Mesenchymal stem cell (in vitro differentiated cells and primary cell): ENCODE measurements at regions not wholly inside any gene's neighbourhood (a gene's known extent, or its start where the extent isn't known, plus 50 kb on each side); places are given as distances from the start of the nearest gene placed in this dataset.
"Not testable (repeated sequence)": the region's sequence is repeated elsewhere in the genome, so short reads cannot be mapped to it uniquely, and the experiment has no call there.

Experiments
- DNase-seq: peaks from one replicate; pipeline ENCODE4 v3.0.0-alpha.2; 2013
- H2AFZ ChIP-seq: one replicate; pipeline ENCODE4 v1.6.1; 2013; ENCODE audit warnings: low read depth, mild to moderate bottlenecking, control low read depth, inconsistent platforms, low read length, moderate library complexity
- H2AK5ac ChIP-seq: 2 replicates; pipeline ENCODE4 v1.6.1; 2013; ENCODE audit warnings: low read length, moderate library complexity, mild to moderate bottlenecking, inconsistent platforms; ENCODE audit not compliant: severe bottlenecking
- H2BK120ac ChIP-seq: one replicate; pipeline ENCODE4 v1.6.1; 2013; ENCODE audit warnings: low read depth, mild to moderate bottlenecking, inconsistent platforms, low read length, moderate library complexity
- H2BK12ac ChIP-seq, 2 experiments: one replicate each; pipeline ENCODE4 v1.6.1; 2013; ENCODE audit warnings: inconsistent platforms in 2 of 2, low read length in 2 of 2, mild to moderate bottlenecking in 2 of 2, moderate library complexity in 2 of 2, control low read depth in 1 of 2
- H2BK15ac ChIP-seq: one replicate; pipeline ENCODE4 v1.6.1; 2013; ENCODE audit warnings: mild to moderate bottlenecking, low read depth, inconsistent platforms; ENCODE audit not compliant: poor library complexity, severe bottlenecking
- H2BK5ac ChIP-seq: 2 replicates; pipeline ENCODE4 v1.6.1; 2013; ENCODE audit warnings: low read depth, mild to moderate bottlenecking, low read length, control low read depth, inconsistent platforms; ENCODE audit not compliant: poor library complexity, severe bottlenecking
- H3K14ac ChIP-seq, 2 experiments: one replicate each; pipeline ENCODE4 v1.6.1; 2013; ENCODE audit warnings: inconsistent platforms in 2 of 2, low read length in 2 of 2, control low read depth in 1 of 2, mild to moderate bottlenecking in 1 of 2, moderate library complexity in 1 of 2
- H3K18ac ChIP-seq, 2 experiments: one replicate each; pipeline ENCODE4 v1.6.1; 2013; ENCODE audit warnings: inconsistent platforms in 2 of 2, low read length in 2 of 2, control low read depth in 1 of 2, low read depth in 1 of 2, mild to moderate bottlenecking in 1 of 2
- H3K23ac ChIP-seq, 2 experiments: one replicate each; pipeline ENCODE4 v1.6.1; 2013; ENCODE audit warnings: inconsistent platforms in 2 of 2, low read length in 2 of 2, mild to moderate bottlenecking in 2 of 2, moderate library complexity in 2 of 2, control low read depth in 1 of 2
- H3K27ac ChIP-seq: 2 replicates; pipeline ENCODE4 v1.5.1; 2013; ENCODE audit warnings: mild to moderate bottlenecking, moderate library complexity, low read length, control low read depth, inconsistent platforms; ENCODE audit not compliant: poor library complexity, severe bottlenecking
- H3K27me3 ChIP-seq, 2 experiments: 2 replicates each; pipeline versions ENCODE4 v1.6.1 to v1.7.0; 2013; ENCODE audit warnings: low read length in 2 of 2, mild to moderate bottlenecking in 2 of 2, moderate library complexity in 2 of 2, control low read depth in 1 of 2, inconsistent platforms in 1 of 2; ENCODE audit not compliant: control insufficient read depth in 1 of 2, insufficient read depth in 1 of 2
- H3K36me3 ChIP-seq, 2 experiments: 2 replicates each; pipeline versions ENCODE4 v1.6.1 to v1.7.0; 2013; ENCODE audit warnings: low read length in 2 of 2, control low read depth in 1 of 2, inconsistent platforms in 1 of 2, low read depth in 1 of 2, mild to moderate bottlenecking in 1 of 2; ENCODE audit not compliant: insufficient read depth in 2 of 2, control insufficient read depth in 1 of 2
- H3K4ac ChIP-seq, 2 experiments: one replicate each; pipeline ENCODE4 v1.6.1; 2013; ENCODE audit warnings: inconsistent platforms in 2 of 2, low read length in 2 of 2, mild to moderate bottlenecking in 2 of 2, moderate library complexity in 2 of 2, control low read depth in 1 of 2, low read depth in 1 of 2
- H3K4me1 ChIP-seq: 2 replicates; pipeline ENCODE4 v1.6.1; 2013; ENCODE audit warnings: low read depth, low read length, control low read depth; ENCODE audit not compliant: control insufficient read depth, insufficient read depth
- H3K4me2 ChIP-seq: 2 replicates; pipeline ENCODE4 v1.6.1; 2013; ENCODE audit warnings: low read length, mild to moderate bottlenecking, inconsistent platforms; ENCODE audit not compliant: poor library complexity, severe bottlenecking
- H3K4me3 ChIP-seq, 2 experiments: 2 replicates each; pipeline versions ENCODE4 v1.5.1 to v1.7.0; 2013; ENCODE audit warnings: low read length in 2 of 2, mild to moderate bottlenecking in 2 of 2, control low read depth in 1 of 2, low read depth in 1 of 2; ENCODE audit not compliant: insufficient read depth in 1 of 2
- H3K79me1 ChIP-seq: replicated peaks from 2 replicates; pipeline ENCODE4 v1.6.1; 2013; ENCODE audit warnings: mild to moderate bottlenecking, control low read depth, low read length, inconsistent platforms; ENCODE audit not compliant: poor library complexity, severe bottlenecking
- H3K9ac ChIP-seq: 2 replicates; pipeline ENCODE4 v1.7.0; 2013; ENCODE audit warnings: mild to moderate bottlenecking, low read length, moderate library complexity
- H3K9me3 ChIP-seq: 2 replicates; pipeline ENCODE4 v1.7.0; 2013; ENCODE audit warnings: mild to moderate bottlenecking, low read length; ENCODE audit not compliant: control insufficient read depth
- H4K8ac ChIP-seq: one replicate; pipeline ENCODE4 v1.6.1; 2013; ENCODE audit warnings: inconsistent platforms, mild to moderate bottlenecking, low read length, moderate library complexity
- H4K91ac ChIP-seq: one replicate; pipeline ENCODE4 v1.6.1; 2013; ENCODE audit warnings: mild to moderate bottlenecking, low read length, inconsistent platforms
- WGBS: methylation state at CpG from one replicate; pipeline ENCODE4 v1.1.7; 2013; ENCODE audit warnings: mixed read lengths; 5-methylcytosine and 5-hydroxymethylcytosine counted together

- no peak overlapping the region for H3K4me3 ChIP-seq
- no peak overlapping the region for H3K27ac ChIP-seq
- H2BK12ac ChIP-seq = no peak overlapping the region
Observed at GRCh38 chr1:189217646-189218045, 1260.0 kb downstream of the BRINP3 start.

GRCh38 chr1:189220750-189221149, 1256.9 kb downstream of the BRINP3 start:
- H3K9me3 ChIP-seq = no peaks in the 10 kb centered on the region
- H3K4ac ChIP-seq = no peak overlapping the region
- H3K14ac ChIP-seq = no peak overlapping the region
- DNase-seq = no peak
- no peak overlapping the region for H2BK120ac ChIP-seq
- H3K18ac ChIP-seq = no peak overlapping the region
- no peaks in the 10 kb centered on the region for H3K79me1 ChIP-seq
- H2BK12ac ChIP-seq = no peak overlapping the region
- H4K8ac ChIP-seq = no peak overlapping the region
- H3K27me3 ChIP-seq = no peaks in the 10 kb centered on the region
- no peak overlapping the region for H3K23ac ChIP-seq
- no peak overlapping the region for H3K4me2 ChIP-seq
- H2BK5ac ChIP-seq = no peak overlapping the region
- no CpG with 5 or more reads among the region's 1 CpG for WGBS
- no peak overlapping the region for H3K9ac ChIP-seq
- no peaks in the 10 kb centered on the region for H3K36me3 ChIP-seq
- no peak overlapping the region for H4K91ac ChIP-seq
- H2AK5ac ChIP-seq = no peak overlapping the region
- no peak overlapping the region for H2AFZ ChIP-seq
- no peak overlapping the region for H3K4me3 ChIP-seq
- H3K4me1 ChIP-seq = no peaks in the 10 kb centered on the region
- no peak overlapping the region for H2BK15ac ChIP-seq
- no peak overlapping the region for H3K27ac ChIP-seq

More at GRCh38 chr1:189217646-189218045, 1260.0 kb downstream of the BRINP3 start:
- H3K27me3 ChIP-seq = no peaks in the 10 kb centered on the region
- H2AK5ac ChIP-seq = no peak overlapping the region
- no peak for DNase-seq
- no peak overlapping the region for H3K14ac ChIP-seq
- no peak overlapping the region for H3K18ac ChIP-seq
- H3K79me1 ChIP-seq = no peaks in the 10 kb centered on the region
- H2BK15ac ChIP-seq = no peak overlapping the region
- no peak overlapping the region for H3K4ac ChIP-seq
- H2AFZ ChIP-seq = no peak overlapping the region
- no peak overlapping the region for H4K8ac ChIP-seq
- H3K4me2 ChIP-seq = no peak overlapping the region
- H3K4me1 ChIP-seq = no peaks in the 10 kb centered on the region
- no peak overlapping the region for H3K9ac ChIP-seq
- H4K91ac ChIP-seq = no peak overlapping the region
- H3K36me3 ChIP-seq = no peaks in the 10 kb centered on the region
- H2BK120ac ChIP-seq = no peak overlapping the region
- no peak overlapping the region for H3K23ac ChIP-seq
- H2BK5ac ChIP-seq = no peak overlapping the region
- H3K9me3 ChIP-seq = no peaks in the 10 kb centered on the region

- not testable (repeated sequence) for H3K23ac ChIP-seq, H3K4me1 ChIP-seq, H3K4ac ChIP-seq, H3K14ac ChIP-seq, H2BK120ac ChIP-seq, H2BK12ac ChIP-seq, H3K27me3 ChIP-seq, H4K91ac ChIP-seq, H3K4me2 ChIP-seq, H2AFZ ChIP-seq, H3K27ac ChIP-seq, DNase-seq, H3K18ac ChIP-seq, H3K4me3 ChIP-seq, H2AK5ac ChIP-seq, H3K79me1 ChIP-seq, H2BK5ac ChIP-seq, H3K9ac ChIP-seq, H3K36me3 ChIP-seq, H4K8ac ChIP-seq, H2BK15ac ChIP-seq, H3K9me3 ChIP-seq
- 96% methylated on average over 23 of the region's 28 CpGs for WGBS
Observed at GRCh38 chr1:189225794-189226145, 1251.9 kb downstream of the BRINP3 start.

GRCh38 chr1:189226779-189227178, 1250.9 kb downstream of the BRINP3 start:
- no peak overlapping the region for H2BK12ac ChIP-seq
- no peak overlapping the region for H4K8ac ChIP-seq
- H3K36me3 ChIP-seq = no peaks in the 10 kb centered on the region
- no peaks in the 10 kb centered on the region for H3K9me3 ChIP-seq
- H3K27me3 ChIP-seq = no peaks in the 10 kb centered on the region
- no peaks in the 10 kb centered on the region for H3K79me1 ChIP-seq
- no peak overlapping the region for H4K91ac ChIP-seq
- WGBS = 64% methylated on average over 1 of the region's 1 CpG
- H3K9ac ChIP-seq = no peak overlapping the region
- no peak overlapping the region for H3K4me2 ChIP-seq
- no peak overlapping the region for H3K14ac ChIP-seq
- no peak overlapping the region for H2AFZ ChIP-seq
- H3K4me1 ChIP-seq = no peaks in the 10 kb centered on the region
- H2BK15ac ChIP-seq = no peak overlapping the region
- no peak overlapping the region for H2BK5ac ChIP-seq
- H3K4me3 ChIP-seq = no peak overlapping the region
- H2BK120ac ChIP-seq = no peak overlapping the region
- no peak overlapping the region for H3K27ac ChIP-seq
- no peak overlapping the region for H3K23ac ChIP-seq
- no peak overlapping the region for H2AK5ac ChIP-seq
- no peak overlapping the region for H3K18ac ChIP-seq
- DNase-seq = no peak
- H3K4ac ChIP-seq = no peak overlapping the region
